Activated CD8-positive, alpha-beta T cell treated with anti-CD3 and anti-CD28 coated beads for 36 hours (primary cell): ENCODE measurements at regions not wholly inside any gene's neighbourhood (a gene's known extent, or its start where the extent isn't known, plus 50 kb on each side); places are given as distances from the start of the nearest gene placed in this dataset.

ENCODE experiments used
- ATAC-seq: fragments of 200-7000 bp; cut with Tn5 transposase; one replicate; pipeline ENCODE4 v1.10.0; 2021; ENCODE audit warnings: mild to moderate bottlenecking, moderate library complexity
- CTCF ChIA-PET: fragments of 350-600 bp; sonication (Branson Sonifier 250); formaldehyde crosslinking; loops from one replicate; lab custom pipeline; 2021; ENCODE audit warnings: antibody characterized with exemption; lab: Charles Lee
- POLR2A ChIA-PET: fragments of 350-600 bp; sonication (Branson Sonifier 250); formaldehyde crosslinking; loops from one replicate; lab custom pipeline; 2021; ENCODE audit warnings: antibody characterized with exemption; lab: Charles Lee
- DNase-seq: peaks from one replicate; pipeline ENCODE4 v3.0.0-alpha.2; 2020
- H3K27ac Mint-ChIP-seq: one replicate; pipeline ENCODE4 v1.8.0; 2021; ENCODE audit warnings: mild to moderate bottlenecking, mixed read lengths
- H3K27me3 Mint-ChIP-seq: one replicate; pipeline ENCODE4 v1.8.0; 2021; ENCODE audit warnings: mixed read lengths
- H3K36me3 Mint-ChIP-seq: one replicate; pipeline ENCODE4 v1.8.0; 2021; ENCODE audit warnings: low read depth, mixed read lengths
- H3K4me1 Mint-ChIP-seq: one replicate; pipeline ENCODE4 v1.8.0; 2021; ENCODE audit warnings: low read depth, mixed read lengths
- H3K4me3 Mint-ChIP-seq: one replicate; pipeline ENCODE4 v1.8.0; 2021; ENCODE audit warnings: mild to moderate bottlenecking, moderate library complexity, mixed read lengths
- H3K9me3 Mint-ChIP-seq: one replicate; pipeline ENCODE4 v1.8.0; 2021; ENCODE audit warnings: mixed read lengths
- intact Hi-C: fragments of 100-400 bp; cut with micrococcal nuclease; formaldehyde crosslinking; loops from one replicate; pipeline ENCODE4 v1.10.0; 2022
- TF ChIP-seq, protein P1 (sequence below): fragments of 200-600 bp; IDR thresholded peaks from one replicate; pipeline ENCODE4 v1.8.0; 2022; ENCODE audit warnings: antibody characterized with exemption, mild to moderate bottlenecking

- ChIA-PET POLR2A (no interaction called here), CTCF (no interaction called here)
- TF ChIP-seq, protein P1, sequence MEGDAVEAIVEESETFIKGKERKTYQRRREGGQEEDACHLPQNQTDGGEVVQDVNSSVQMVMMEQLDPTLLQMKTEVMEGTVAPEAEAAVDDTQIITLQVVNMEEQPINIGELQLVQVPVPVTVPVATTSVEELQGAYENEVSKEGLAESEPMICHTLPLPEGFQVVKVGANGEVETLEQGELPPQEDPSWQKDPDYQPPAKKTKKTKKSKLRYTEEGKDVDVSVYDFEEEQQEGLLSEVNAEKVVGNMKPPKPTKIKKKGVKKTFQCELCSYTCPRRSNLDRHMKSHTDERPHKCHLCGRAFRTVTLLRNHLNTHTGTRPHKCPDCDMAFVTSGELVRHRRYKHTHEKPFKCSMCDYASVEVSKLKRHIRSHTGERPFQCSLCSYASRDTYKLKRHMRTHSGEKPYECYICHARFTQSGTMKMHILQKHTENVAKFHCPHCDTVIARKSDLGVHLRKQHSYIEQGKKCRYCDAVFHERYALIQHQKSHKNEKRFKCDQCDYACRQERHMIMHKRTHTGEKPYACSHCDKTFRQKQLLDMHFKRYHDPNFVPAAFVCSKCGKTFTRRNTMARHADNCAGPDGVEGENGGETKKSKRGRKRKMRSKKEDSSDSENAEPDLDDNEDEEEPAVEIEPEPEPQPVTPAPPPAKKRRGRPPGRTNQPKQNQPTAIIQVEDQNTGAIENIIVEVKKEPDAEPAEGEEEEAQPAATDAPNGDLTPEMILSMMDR: no peak
- no peak overlapping the region for H3K4me3 Mint-ChIP-seq
- intact Hi-C loops: no loop called here
- H3K27ac Mint-ChIP-seq: no peak overlapping the region
- H3K4me1 Mint-ChIP-seq: no peaks in the 10 kb centered on the region
- no peaks in the 10 kb centered on the region for H3K27me3 Mint-ChIP-seq
- no peak for DNase-seq
- H3K36me3 Mint-ChIP-seq: no peaks in the 10 kb centered on the region
- no peak for ATAC-seq
- H3K9me3 Mint-ChIP-seq: no peaks in the 10 kb centered on the region
These were observed 748.2 kb upstream of the SLITRK1 start for GRCh38 chr13:84630476-84630875.

- intact Hi-C loops: no loop called here
- Mint-ChIP-seq H3K9me3 (peaks cover 4% of the 10 kb centered on the region), H3K4me3 (no peak overlapping the region), H3K4me1 (no peaks in the 10 kb centered on the region), H3K27ac (no peak overlapping the region), H3K36me3 (no peaks in the 10 kb centered on the region), H3K27me3 (no peaks in the 10 kb centered on the region)
- ChIA-PET CTCF (no interaction called here), POLR2A (no interaction called here)
- no peak for DNase-seq
- TF ChIP-seq, protein P1: no peak
- ATAC-seq: no peak
These were observed 734.6 kb upstream of the SLITRK1 start for GRCh38 chr13:84616864-84617263.

- Mint-ChIP-seq H3K27me3 (no peaks in the 10 kb centered on the region), H3K27ac (no peak overlapping the region), H3K4me3 (no peak overlapping the region), H3K9me3 (no peaks in the 10 kb centered on the region), H3K4me1 (no peaks in the 10 kb centered on the region), H3K36me3 (no peaks in the 10 kb centered on the region)
- DNase-seq: no peak
- CTCF ChIA-PET: no interaction called here
- ATAC-seq: no peak
- TF ChIP-seq, protein P1: no peak
- POLR2A ChIA-PET: no interaction called here
- intact Hi-C loops: no loop called here
These were observed 727.4 kb upstream of the SLITRK1 start for GRCh38 chr13:84609716-84610115.

GRCh38 chr13:84607261-84608013 is 725.2 kb upstream of the SLITRK1 start:
- CTCF ChIA-PET: no interaction called here
- intact Hi-C loops: no loop called here
- no peaks in the 10 kb centered on the region for H3K27me3 Mint-ChIP-seq
- no peak overlapping the region for H3K4me3 Mint-ChIP-seq
- no peaks in the 10 kb centered on the region for H3K36me3 Mint-ChIP-seq
- TF ChIP-seq, protein P1: no peak
- ATAC-seq (no peak), DNase-seq (no peak)
- POLR2A ChIA-PET: no interaction called here
- no peaks in the 10 kb centered on the region for H3K9me3 Mint-ChIP-seq
- H3K4me1 Mint-ChIP-seq: no peaks in the 10 kb centered on the region
- H3K27ac Mint-ChIP-seq: no peak overlapping the region

DNA sequence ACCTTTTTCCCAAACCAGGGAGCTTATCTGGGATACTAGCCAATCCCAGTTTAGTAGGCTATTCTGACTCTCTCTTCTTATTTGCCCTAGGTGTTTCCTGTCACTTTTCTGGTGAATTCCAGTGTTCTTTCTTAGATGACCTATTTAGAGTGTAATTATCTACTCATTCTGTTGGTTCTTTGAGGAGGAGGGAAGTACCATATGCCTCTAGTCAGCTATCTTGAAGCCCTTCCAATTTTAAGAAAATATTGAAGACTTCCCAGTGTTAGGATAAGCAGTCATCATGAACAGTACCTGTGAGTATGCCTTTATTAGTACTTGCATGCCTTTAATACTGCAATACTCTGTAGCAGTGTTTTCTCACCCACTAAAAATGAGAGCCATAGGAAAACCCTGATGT is 724.3 kb upstream of the SLITRK1 start:
- Mint-ChIP-seq H3K4me1 (no peaks in the 10 kb centered on the region), H3K4me3 (no peak overlapping the region), H3K27me3 (no peaks in the 10 kb centered on the region), H3K36me3 (no peaks in the 10 kb centered on the region), H3K9me3 (no peaks in the 10 kb centered on the region), H3K27ac (no peak overlapping the region)
- intact Hi-C loops: no loop called here
- ATAC-seq (no peak), DNase-seq (no peak)
- POLR2A ChIA-PET: no interaction called here
- TF ChIP-seq, protein P1: no peak
- CTCF ChIA-PET: no interaction called here
